GM18907 (cell line): ENCODE measurements at regions not wholly inside any gene's neighbourhood (a gene's known extent, or its start where the extent isn't known, plus 50 kb on each side); places are given as distances from the start of the nearest gene placed in this dataset.
"Not testable (repeated sequence)": the region's sequence is repeated elsewhere in the genome, so short reads cannot be mapped to it uniquely, and the experiment has no call there.

Experiments
- ATAC-seq: cut with Tn5 transposase; IDR thresholded peaks from one replicate; pipeline ENCODE4 v1.9.1; 2021; ENCODE audit warnings: mild to moderate bottlenecking, moderate library complexity; ENCODE audit not compliant: unreplicated experiment

GRCh38 chr16:60077861-60078260, 1343.7 kb upstream of the GOT2 start:
- ATAC-seq: no peak

GRCh38 chr16:60074378-60074777, 1340.3 kb upstream of the GOT2 start:
- ATAC-seq: no peak

- ATAC-seq: no peak
Observed at GRCh38 chr16:60073376-60073775, 1339.3 kb upstream of the GOT2 start.

- no peak for ATAC-seq
Observed at GRCh38 chr16:60064026-60064425, 1329.9 kb upstream of the GOT2 start.

GRCh38 chr16:60061396-60061795, 1327.3 kb upstream of the GOT2 start:
- ATAC-seq: no peak

- ATAC-seq: no peak
Observed at GRCh38 chr16:60060731-60061130, 1326.6 kb upstream of the GOT2 start.

- ATAC-seq: no peak
Observed at GRCh38 chr16:60059141-60059540, 1325.0 kb upstream of the GOT2 start.

- no peak for ATAC-seq
Observed at GRCh38 chr16:60041671-60042070, 1307.6 kb upstream of the GOT2 start.

- no peak for ATAC-seq
Observed at GRCh38 chr16:60031740-60032139, 1297.6 kb upstream of the GOT2 start.

GRCh38 chr16:60027351-60027750, 1293.2 kb upstream of the GOT2 start:
- no peak for ATAC-seq

GRCh38 chr16:60013076-60013475, 1279.0 kb upstream of the GOT2 start:
- ATAC-seq: no peak

- ATAC-seq: no peak
Observed at GRCh38 chr16:60001523-60001922, 1267.4 kb upstream of the GOT2 start.

- ATAC-seq: no peak
Observed at GRCh38 chr16:59997706-59998105, 1263.6 kb upstream of the GOT2 start.

GRCh38 chr16:59993101-59993500, 1259.0 kb upstream of the GOT2 start:
- ATAC-seq: no peak

- no peak for ATAC-seq
Observed at GRCh38 chr16:59991171-59991570, 1257.1 kb upstream of the GOT2 start.

- ATAC-seq: no peak
Observed at GRCh38 chr16:59988591-59988990, 1254.5 kb upstream of the GOT2 start.

GRCh38 chr16:59975953-59976352, 1241.8 kb upstream of the GOT2 start:
- no peak for ATAC-seq

- no peak for ATAC-seq
Observed at GRCh38 chr16:59973966-59974365, 1239.8 kb upstream of the GOT2 start.

GRCh38 chr16:59971264-59971663, 1237.1 kb upstream of the GOT2 start:
- no peak for ATAC-seq

GRCh38 chr16:59964232-59964924, 1230.3 kb upstream of the GOT2 start:
- ATAC-seq: no peak

- no peak for ATAC-seq
Observed at GRCh38 chr16:59959311-59959710, 1225.2 kb upstream of the GOT2 start.

- ATAC-seq: no peak
Observed at GRCh38 chr16:59950431-59950830, 1216.3 kb upstream of the GOT2 start.

GRCh38 chr16:59944041-59944440, 1209.9 kb upstream of the GOT2 start:
- ATAC-seq: not testable (repeated sequence)
